GM12892 (cell line): ENCODE measurements at regions not wholly inside any gene's neighbourhood (a gene's known extent, or its start where the extent isn't known, plus 50 kb on each side); places are given as distances from the start of the nearest gene placed in this dataset.

Experiments
- POLR2A ChIP-seq: IDR thresholded peaks from 2 replicates; pipeline ENCODE4 v1.6.1; 2011; ENCODE audit warnings: low read depth, low read length, control low read depth
- TAF1 ChIP-seq: IDR thresholded peaks from 2 replicates; pipeline ENCODE4 v1.6.1; 2011; ENCODE audit warnings: low read depth, mild to moderate bottlenecking, control low read depth, low read length, borderline replicate concordance

DNA sequence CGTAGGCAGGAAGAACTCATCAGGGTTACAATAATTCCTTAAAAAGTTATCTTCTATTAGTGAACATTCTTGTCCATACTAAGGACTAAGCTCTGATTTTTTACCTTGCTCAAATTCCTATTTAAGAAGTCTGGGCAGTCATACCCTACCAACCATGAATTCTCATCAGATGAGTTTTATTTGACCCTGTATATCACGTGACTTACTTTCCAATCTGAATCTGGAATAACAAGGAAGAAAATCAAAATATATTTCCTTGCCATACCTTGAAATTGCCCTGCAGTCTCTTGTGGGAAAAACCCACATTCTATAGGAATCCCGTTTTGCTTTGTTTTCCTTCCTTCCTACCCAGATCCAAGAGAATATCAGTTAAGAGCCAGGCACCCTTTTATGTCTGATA, 352.7 kb downstream of the AKAIN1 start:
- TF ChIP-seq TAF1 (no peak), POLR2A (no peak)
